Ovary (tissue), 7 donors: ENCODE measurements at regions not wholly inside any gene's neighbourhood (a gene's known extent, or its start where the extent isn't known, plus 50 kb on each side); places are given as distances from the start of the nearest gene placed in this dataset.

Experiments used
- DNase-seq, 5 donors: peaks; one replicate each; pipeline ENCODE4 v3.0.0-alpha.2; 2019 to 2020
- H3K27ac ChIP-seq, 2 donors: fragments of 200-600 bp; one replicate each; pipeline versions ENCODE4 v1.5.1 to v1.8.0; 2019 to 2022
- H3K27me3 ChIP-seq: fragments of 200-600 bp; one replicate; pipeline ENCODE4 v1.8.0; 2022
- H3K36me3 ChIP-seq: fragments of 200-600 bp; sonication (generic); one replicate; pipeline ENCODE4 v1.5.1; 2019
- H3K4me1 ChIP-seq: one replicate; pipeline ENCODE4 v1.8.1; 2013; ENCODE audit warnings: mild to moderate bottlenecking, moderate library complexity; ENCODE audit not compliant: insufficient read depth
- H3K4me3 ChIP-seq: fragments of 200-600 bp; sonication (generic); one replicate; pipeline ENCODE4 v1.5.1; 2017
- H3K9me3 ChIP-seq, 2 donors: fragments of 200-600 bp in 1 of 2; sonication (generic) in 1 of 2; one replicate each; pipeline versions ENCODE4 v1.5.1 to v1.8.1; 2013 to 2019; ENCODE audit warnings: mild to moderate bottlenecking in 1 of 2, moderate library complexity in 1 of 2
- EP300 ChIP-seq: sonication (generic); formaldehyde crosslinking; IDR thresholded peaks from one replicate; pipeline ENCODE4 v1.6.1; 2017; ENCODE audit warnings: antibody characterized with exemption
- POLR2A ChIP-seq: fragments of 450-650 bp; IDR thresholded peaks from one replicate; pipeline ENCODE4 v1.6.1; 2017; ENCODE audit warnings: antibody characterized with exemption, mild to moderate bottlenecking, moderate library complexity
- WGBS, 3 donors: extraction: QIAGEN DNeasy Blood & Tissue Kit in 1 of 3; methylation state at CpG; one replicate each; pipeline versions ENCODE4 v1.1.5 to v1.1.7; 2013 to 2017; 5-methylcytosine and 5-hydroxymethylcytosine counted together
- intact Hi-C, 4 donors: fragments of 100-400 bp; cut with DNase I; formaldehyde crosslinking; loops; one replicate each; pipeline versions ENCODE4 v1.11.0 to v1.15.1; 2022 to 2023
- TF ChIP-seq, protein P1 (sequence below), 3 donors: fragments of 450-650 bp in 2 of 3; fragments of 200-600 bp in 1 of 3; IDR thresholded peaks; one replicate each; pipeline versions ENCODE4 v1.5.1 to v1.8.0; 2016 to 2022; ENCODE audit warnings: antibody characterized with exemption in 3 of 3, mild to moderate bottlenecking in 1 of 3
- donor health status: DM: no; HTN: no; CAD: no; lungs with moderate emphysema.
- donor health status: DM: no; HTN: no; CAD: no.
- donor health status: Bipolar disorder and iron deficiency.
- donor health status: DM: no; HTN: no; CAD: no.
- donor health status: DM: yes; HTN: yes; CAD: no.

DNA sequence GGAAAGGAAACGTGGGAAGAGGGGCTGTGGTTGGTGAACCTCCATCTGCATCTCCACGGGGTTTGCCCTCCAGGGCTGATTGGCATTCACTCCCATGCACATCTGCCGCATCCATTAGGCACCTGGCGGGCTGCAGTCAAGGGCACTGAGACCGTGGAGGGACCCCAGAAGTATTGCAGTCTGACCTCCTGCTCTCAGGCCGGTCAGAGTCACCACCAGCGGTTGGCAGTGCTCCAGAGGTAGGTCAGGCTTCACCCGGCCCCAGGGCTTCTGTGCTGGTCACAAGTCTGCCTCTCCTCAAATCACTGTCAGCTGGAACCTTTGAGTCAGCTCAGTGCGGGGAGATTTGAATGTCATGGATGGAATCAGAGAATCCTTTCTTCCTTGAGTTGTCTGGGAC, 132.3 kb downstream of the PAPOLA start:
- intact Hi-C loops: no loop called here
- Histone ChIP-seq H3K4me1 (no peaks in the 10 kb centered on the region), H3K27me3 (no peaks in the 10 kb centered on the region), H3K9me3 (no peaks in the 10 kb centered on the region), H3K4me3 (no peak overlapping the region), H3K27ac (no peak overlapping the region), H3K36me3 (no peaks in the 10 kb centered on the region)
- TF ChIP-seq, protein P1, sequence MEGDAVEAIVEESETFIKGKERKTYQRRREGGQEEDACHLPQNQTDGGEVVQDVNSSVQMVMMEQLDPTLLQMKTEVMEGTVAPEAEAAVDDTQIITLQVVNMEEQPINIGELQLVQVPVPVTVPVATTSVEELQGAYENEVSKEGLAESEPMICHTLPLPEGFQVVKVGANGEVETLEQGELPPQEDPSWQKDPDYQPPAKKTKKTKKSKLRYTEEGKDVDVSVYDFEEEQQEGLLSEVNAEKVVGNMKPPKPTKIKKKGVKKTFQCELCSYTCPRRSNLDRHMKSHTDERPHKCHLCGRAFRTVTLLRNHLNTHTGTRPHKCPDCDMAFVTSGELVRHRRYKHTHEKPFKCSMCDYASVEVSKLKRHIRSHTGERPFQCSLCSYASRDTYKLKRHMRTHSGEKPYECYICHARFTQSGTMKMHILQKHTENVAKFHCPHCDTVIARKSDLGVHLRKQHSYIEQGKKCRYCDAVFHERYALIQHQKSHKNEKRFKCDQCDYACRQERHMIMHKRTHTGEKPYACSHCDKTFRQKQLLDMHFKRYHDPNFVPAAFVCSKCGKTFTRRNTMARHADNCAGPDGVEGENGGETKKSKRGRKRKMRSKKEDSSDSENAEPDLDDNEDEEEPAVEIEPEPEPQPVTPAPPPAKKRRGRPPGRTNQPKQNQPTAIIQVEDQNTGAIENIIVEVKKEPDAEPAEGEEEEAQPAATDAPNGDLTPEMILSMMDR (IDR thresholded peaks at IDR 0.05): no peak
- TF ChIP-seq POLR2A: no peak
- no peak for TF ChIP-seq EP300
- DNase-seq: no peak
- WGBS, 3 donors: 60 to 70% (median 62%) methylated on average over 9 of the region's 9 CpGs

DNA sequence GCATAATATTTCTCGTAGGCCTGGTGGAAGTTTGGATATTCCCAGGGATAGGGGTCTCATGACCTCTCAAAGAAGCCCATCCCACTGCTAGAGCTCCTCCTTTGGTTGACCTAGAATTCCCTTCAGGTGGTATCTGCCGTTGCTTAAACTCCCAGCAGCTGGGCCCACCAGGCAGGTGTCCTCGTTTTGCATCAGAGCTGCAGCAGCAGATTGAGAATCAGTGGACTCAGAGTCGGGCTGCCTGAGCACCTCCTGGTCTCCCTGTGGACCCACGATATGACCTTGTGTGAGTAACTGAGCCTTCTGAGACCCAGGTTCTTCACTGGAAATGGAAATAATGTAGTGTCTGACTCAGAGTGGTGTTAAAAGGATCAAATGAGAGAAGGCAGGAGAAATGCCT, 132.7 kb downstream of the PAPOLA start:
- 52 to 77% (median 53%) methylated on average over 5 of the region's 5 CpGs for WGBS, 3 donors
- Histone ChIP-seq H3K27me3 (no peaks in the 10 kb centered on the region), H3K36me3 (no peaks in the 10 kb centered on the region), H3K4me3 (no peak overlapping the region), H3K9me3 (no peaks in the 10 kb centered on the region), H3K4me1 (no peaks in the 10 kb centered on the region), H3K27ac (no peak overlapping the region)
- DNase-seq: no peak
- TF ChIP-seq, protein P1 (IDR thresholded peaks at IDR 0.05): no peak
- TF ChIP-seq EP300 (no peak), POLR2A (no peak)
- intact Hi-C loops: no loop called here

DNA sequence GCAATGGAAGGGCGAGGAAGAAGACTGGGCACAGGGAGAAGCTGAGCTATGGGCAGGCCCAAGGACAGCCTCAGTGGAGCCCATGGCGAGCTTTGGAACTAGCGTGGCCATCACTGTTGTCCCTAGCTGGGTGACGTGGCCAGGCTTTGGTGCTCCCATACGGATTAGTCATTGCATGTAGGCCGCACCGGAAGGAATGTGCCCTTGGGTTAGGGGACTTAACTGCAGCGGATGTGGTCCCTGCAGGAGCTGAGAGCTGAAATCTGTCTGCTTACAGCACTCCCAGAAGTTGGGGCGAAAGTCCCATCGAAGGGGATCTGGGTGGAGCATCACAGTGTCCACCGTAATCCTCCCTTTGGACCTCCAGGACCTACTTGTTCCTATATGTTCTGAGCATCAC, 133.7 kb downstream of the PAPOLA start:
- 76 to 90% (median 78%) methylated on average over 11 of the region's 11 CpGs for WGBS, 3 donors
- no peak for DNase-seq
- Histone ChIP-seq H3K36me3 (no peaks in the 10 kb centered on the region), H3K9me3 (no peaks in the 10 kb centered on the region), H3K27ac (no peak overlapping the region), H3K4me3 (no peak overlapping the region), H3K4me1 (no peaks in the 10 kb centered on the region), H3K27me3 (no peaks in the 10 kb centered on the region)
- TF ChIP-seq, protein P1 (IDR thresholded peaks at IDR 0.05): no peak
- no peak for TF ChIP-seq POLR2A
- no peak for TF ChIP-seq EP300
- intact Hi-C loops: no loop called here

DNA sequence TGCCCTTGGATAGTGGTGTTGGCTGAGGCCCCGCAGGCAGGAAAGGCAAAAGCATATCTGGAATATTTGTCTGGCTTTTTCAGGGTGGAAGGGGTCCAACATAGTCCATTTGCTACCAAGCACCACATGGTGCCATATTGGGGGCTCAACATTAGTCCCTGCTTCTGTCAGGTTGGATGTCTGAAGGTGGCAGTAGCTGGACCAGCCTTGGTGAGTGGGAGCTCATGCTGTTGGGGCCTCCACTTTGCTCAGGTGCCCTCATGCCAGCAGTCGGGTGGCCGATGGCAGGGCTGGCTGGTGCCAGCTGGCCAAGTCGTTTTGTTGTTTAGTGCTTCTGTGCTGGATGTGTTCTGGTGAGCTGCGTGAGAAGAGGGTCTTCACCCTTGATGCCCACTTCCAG, 135.3 kb downstream of the PAPOLA start:
- no peak overlapping the region for H3K4me3 ChIP-seq
- no peak overlapping the region for H3K27ac ChIP-seq
- intact Hi-C loops: no loop called here
- no peak for DNase-seq
- 86 to 92% (median 86%) methylated on average over 5 of the region's 5 CpGs for WGBS, 3 donors
- H3K4me1 ChIP-seq: no peaks in the 10 kb centered on the region
- no peak for TF ChIP-seq POLR2A
- TF ChIP-seq, protein P1 (IDR thresholded peaks at IDR 0.05): no peak
- no peak for TF ChIP-seq EP300
- H3K27me3 ChIP-seq: no peaks in the 10 kb centered on the region
- H3K36me3 ChIP-seq: no peaks in the 10 kb centered on the region
- no peaks in the 10 kb centered on the region for H3K9me3 ChIP-seq
